Activated CD8-positive, alpha-beta T cell treated with anti-CD3 and anti-CD28 coated beads for 36 hours (primary cell): ENCODE measurements at regions not wholly inside any gene's neighbourhood (a gene's known extent, or its start where the extent isn't known, plus 50 kb on each side); places are given as distances from the start of the nearest gene placed in this dataset.
"Not testable (repeated sequence)": the region's sequence is repeated elsewhere in the genome, so short reads cannot be mapped to it uniquely, and the experiment has no call there.

ENCODE experiments used
- ATAC-seq: fragments of 200-7000 bp; cut with Tn5 transposase; one replicate; pipeline ENCODE4 v1.10.0; 2021; ENCODE audit warnings: mild to moderate bottlenecking, moderate library complexity
- CTCF ChIA-PET: fragments of 350-600 bp; sonication (Branson Sonifier 250); formaldehyde crosslinking; loops from one replicate; lab custom pipeline; 2021; ENCODE audit warnings: antibody characterized with exemption; lab: Charles Lee
- POLR2A ChIA-PET: fragments of 350-600 bp; sonication (Branson Sonifier 250); formaldehyde crosslinking; loops from one replicate; lab custom pipeline; 2021; ENCODE audit warnings: antibody characterized with exemption; lab: Charles Lee
- DNase-seq: peaks from one replicate; pipeline ENCODE4 v3.0.0-alpha.2; 2020
- H3K27ac Mint-ChIP-seq: one replicate; pipeline ENCODE4 v1.8.0; 2021; ENCODE audit warnings: mild to moderate bottlenecking, mixed read lengths
- H3K27me3 Mint-ChIP-seq: one replicate; pipeline ENCODE4 v1.8.0; 2021; ENCODE audit warnings: mixed read lengths
- H3K36me3 Mint-ChIP-seq: one replicate; pipeline ENCODE4 v1.8.0; 2021; ENCODE audit warnings: low read depth, mixed read lengths
- H3K4me1 Mint-ChIP-seq: one replicate; pipeline ENCODE4 v1.8.0; 2021; ENCODE audit warnings: low read depth, mixed read lengths
- H3K4me3 Mint-ChIP-seq: one replicate; pipeline ENCODE4 v1.8.0; 2021; ENCODE audit warnings: mild to moderate bottlenecking, moderate library complexity, mixed read lengths
- H3K9me3 Mint-ChIP-seq: one replicate; pipeline ENCODE4 v1.8.0; 2021; ENCODE audit warnings: mixed read lengths
- CTCF ChIP-seq: fragments of 200-600 bp; IDR thresholded peaks from one replicate; pipeline ENCODE4 v1.8.0; 2022; ENCODE audit warnings: antibody characterized with exemption, mild to moderate bottlenecking
- intact Hi-C: fragments of 100-400 bp; cut with micrococcal nuclease; formaldehyde crosslinking; loops from one replicate; pipeline ENCODE4 v1.10.0; 2022

- Mint-ChIP-seq H3K9me3 (no peaks in the 10 kb centered on the region), H3K4me1 (no peaks in the 10 kb centered on the region), H3K27ac (no peak overlapping the region), H3K36me3 (no peaks in the 10 kb centered on the region), H3K4me3 (no peak overlapping the region), H3K27me3 (peaks cover 2% of the 10 kb centered on the region)
- ChIA-PET CTCF (no interaction called here), POLR2A (no interaction called here)
- DNase-seq (no peak), ATAC-seq (no peak)
- no peak for TF ChIP-seq CTCF
- intact Hi-C loops: no loop called here
Measured at GRCh38 chr2:18047896-18048657, 169.6 kb downstream of the KCNS3 start.

GRCh38 chr2:18047213-18047611 lies 168.7 kb downstream of the KCNS3 start:
- TF ChIP-seq CTCF: no peak
- peaks cover 2% of the 10 kb centered on the region for H3K27me3 Mint-ChIP-seq
- no peaks in the 10 kb centered on the region for H3K9me3 Mint-ChIP-seq
- ChIA-PET CTCF (no interaction called here), POLR2A (no interaction called here)
- no peaks in the 10 kb centered on the region for H3K4me1 Mint-ChIP-seq
- DNase-seq (no peak), ATAC-seq (no peak)
- intact Hi-C loops: no loop called here
- H3K4me3 Mint-ChIP-seq: no peak overlapping the region
- no peaks in the 10 kb centered on the region for H3K36me3 Mint-ChIP-seq
- H3K27ac Mint-ChIP-seq: no peak overlapping the region

- peaks cover 2% of the 10 kb centered on the region for H3K27me3 Mint-ChIP-seq
- POLR2A ChIA-PET: no interaction called here
Measured at GRCh38 chr2:18046558-18047212, 168.2 kb downstream of the KCNS3 start.

GRCh38 chr2:18046017-18046416 lies 167.6 kb downstream of the KCNS3 start:
- H3K27me3 Mint-ChIP-seq: peaks cover under 1% of the 10 kb centered on the region
- no peaks in the 10 kb centered on the region for H3K9me3 Mint-ChIP-seq
- no peak for TF ChIP-seq CTCF
- no peak overlapping the region for H3K4me3 Mint-ChIP-seq
- no peaks in the 10 kb centered on the region for H3K36me3 Mint-ChIP-seq
- ATAC-seq (no peak), DNase-seq (no peak)
- no peak overlapping the region for H3K27ac Mint-ChIP-seq
- intact Hi-C loops: no loop called here
- ChIA-PET POLR2A (no interaction called here), CTCF (no interaction called here)
- H3K4me1 Mint-ChIP-seq: no peaks in the 10 kb centered on the region

More at GRCh38 chr2:18046558-18047212, 168.2 kb downstream of the KCNS3 start:
- no peaks in the 10 kb centered on the region for H3K36me3 Mint-ChIP-seq
- CTCF ChIA-PET: no interaction called here
- no peaks in the 10 kb centered on the region for H3K4me1 Mint-ChIP-seq
- TF ChIP-seq CTCF: no peak
- no peaks in the 10 kb centered on the region for H3K9me3 Mint-ChIP-seq
- H3K4me3 Mint-ChIP-seq: no peak overlapping the region
- ATAC-seq (no peak), DNase-seq (no peak)
- intact Hi-C loops: no loop called here
- no peak overlapping the region for H3K27ac Mint-ChIP-seq

- ChIA-PET POLR2A (no interaction called here), CTCF (no interaction called here)
- Mint-ChIP-seq H3K9me3 (no peaks in the 10 kb centered on the region), H3K27me3 (no peaks in the 10 kb centered on the region), H3K4me1 (no peaks in the 10 kb centered on the region), H3K27ac (no peak overlapping the region), H3K36me3 (no peaks in the 10 kb centered on the region), H3K4me3 (no peak overlapping the region)
- no peak for TF ChIP-seq CTCF
- intact Hi-C loops: no loop called here
- ATAC-seq (no peak), DNase-seq (no peak)
Measured at GRCh38 chr2:18045230-18045629, 166.8 kb downstream of the KCNS3 start.

GRCh38 chr2:18017381-18017780 lies 138.9 kb downstream of the KCNS3 start:
- intact Hi-C loops, H3K4me3 Mint-ChIP-seq, CTCF ChIA-PET, ATAC-seq, H3K27ac Mint-ChIP-seq, H3K4me1 Mint-ChIP-seq, H3K27me3 Mint-ChIP-seq, H3K36me3 Mint-ChIP-seq, POLR2A ChIA-PET, DNase-seq, H3K9me3 Mint-ChIP-seq: not testable (repeated sequence)
